Mucosa of rectum (tissue), 2 donors: ENCODE measurements at regions not wholly inside any gene's neighbourhood (a gene's known extent, or its start where the extent isn't known, plus 50 kb on each side); places are given as distances from the start of the nearest gene placed in this dataset.

Experiments
- H3K27ac ChIP-seq, 2 donors: one replicate each; pipeline ENCODE4 v1.7.0; 2013; ENCODE audit warnings: inconsistent platforms in 2 of 2, low read depth in 2 of 2, low read length in 2 of 2
- H3K27me3 ChIP-seq, 2 donors: one replicate each; pipeline ENCODE4 v1.7.0; 2013; ENCODE audit warnings: low read length in 2 of 2; ENCODE audit not compliant: control insufficient read depth in 2 of 2, insufficient read depth in 2 of 2
- H3K36me3 ChIP-seq, 2 donors: one replicate each; pipeline ENCODE4 v1.7.0; 2013; ENCODE audit warnings: low read length in 2 of 2; ENCODE audit not compliant: control insufficient read depth in 2 of 2, insufficient read depth in 2 of 2
- H3K4me1 ChIP-seq, 2 donors: one replicate each; pipeline ENCODE4 v1.7.0; 2013; ENCODE audit warnings: low read length in 2 of 2, mild to moderate bottlenecking in 1 of 2; ENCODE audit not compliant: control insufficient read depth in 2 of 2, insufficient read depth in 2 of 2
- H3K4me3 ChIP-seq, 2 donors: one replicate each; pipeline ENCODE4 v1.7.0; 2013; ENCODE audit warnings: low read length in 2 of 2
- H3K9ac ChIP-seq, 2 donors: one replicate each; pipeline ENCODE4 v1.7.0; 2013; ENCODE audit warnings: low read length in 2 of 2, low read depth in 1 of 2, mild to moderate bottlenecking in 1 of 2
- H3K9me3 ChIP-seq, 2 donors: one replicate each; pipeline ENCODE4 v1.7.0; 2013; ENCODE audit warnings: low read length in 2 of 2; ENCODE audit not compliant: control insufficient read depth in 2 of 2
- donor health status: healthy.
- donor health status: Normal muscosa, but diverticular disease.

GRCh38 chr3:41024031-41024836, 175.1 kb upstream of the CTNNB1 start:
- no peak overlapping the region for H3K4me3 ChIP-seq
- H3K4me1 ChIP-seq = no peaks in the 10 kb centered on the region
- no peaks in the 10 kb centered on the region for H3K27me3 ChIP-seq
- no peak overlapping the region for H3K27ac ChIP-seq
- no peaks in the 10 kb centered on the region for H3K36me3 ChIP-seq
- no peaks in the 10 kb centered on the region for H3K9me3 ChIP-seq
- H3K9ac ChIP-seq = no peak overlapping the region

- Histone ChIP-seq H3K4me1 (no peaks in the 10 kb centered on the region), H3K9me3 (no peaks in the 10 kb centered on the region), H3K9ac (no peak overlapping the region), H3K36me3 (no peaks in the 10 kb centered on the region), H3K27me3 (no peaks in the 10 kb centered on the region), H3K27ac (no peak overlapping the region), H3K4me3 (no peak overlapping the region)
These were observed 172.7 kb upstream of the CTNNB1 start for GRCh38 chr3:41026394-41027177.

- Histone ChIP-seq H3K36me3 (no peaks in the 10 kb centered on the region), H3K27me3 (no peaks in the 10 kb centered on the region), H3K4me1 (peaks cover 0 to 2% of the 10 kb centered on the region in 2 donors), H3K9me3 (no peaks in the 10 kb centered on the region), H3K4me3 (no peak overlapping the region), H3K27ac (no peak overlapping the region), H3K9ac (no peak overlapping the region)
These were observed 169.9 kb upstream of the CTNNB1 start for GRCh38 chr3:41029356-41029755.

- Histone ChIP-seq H3K36me3 (no peaks in the 10 kb centered on the region), H3K27ac (no peak overlapping the region)
These were observed 169.1 kb upstream of the CTNNB1 start for GRCh38 chr3:41030220-41030619.

DNA sequence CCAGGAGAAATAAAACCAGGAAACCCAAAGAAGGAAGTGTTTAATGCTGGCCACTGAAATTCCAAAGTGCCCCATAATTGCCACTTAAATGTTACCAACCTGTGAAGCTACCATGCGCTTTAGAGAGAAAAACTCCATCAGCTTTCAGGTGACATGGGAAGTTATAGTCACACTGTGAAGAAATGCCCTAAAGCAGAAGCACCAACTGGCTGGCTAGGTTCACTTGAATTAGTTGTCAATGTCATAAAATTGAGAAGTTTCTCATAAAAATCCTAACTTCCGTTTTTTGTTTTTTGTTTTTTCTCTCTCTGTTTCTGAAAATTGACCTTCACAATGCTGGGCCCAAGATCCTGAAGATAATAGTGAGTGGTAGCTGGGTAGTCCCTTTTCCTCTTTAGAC, 167.9 kb upstream of the CTNNB1 start:
- no peak overlapping the region for H3K9ac ChIP-seq
- peaks cover 0 to 5% of the 10 kb centered on the region in 2 donors for H3K4me1 ChIP-seq
- H3K27ac ChIP-seq = no peak overlapping the region
- H3K4me3 ChIP-seq = no peak overlapping the region
- H3K9me3 ChIP-seq = no peaks in the 10 kb centered on the region
- no peaks in the 10 kb centered on the region for H3K27me3 ChIP-seq
- H3K36me3 ChIP-seq = no peaks in the 10 kb centered on the region

More at GRCh38 chr3:41030220-41030619, 169.1 kb upstream of the CTNNB1 start:
- Histone ChIP-seq H3K9ac (no peak overlapping the region), H3K4me3 (no peak overlapping the region), H3K27me3 (no peaks in the 10 kb centered on the region), H3K4me1 (peaks cover 0 to 2% of the 10 kb centered on the region in 2 donors), H3K9me3 (no peaks in the 10 kb centered on the region)

DNA sequence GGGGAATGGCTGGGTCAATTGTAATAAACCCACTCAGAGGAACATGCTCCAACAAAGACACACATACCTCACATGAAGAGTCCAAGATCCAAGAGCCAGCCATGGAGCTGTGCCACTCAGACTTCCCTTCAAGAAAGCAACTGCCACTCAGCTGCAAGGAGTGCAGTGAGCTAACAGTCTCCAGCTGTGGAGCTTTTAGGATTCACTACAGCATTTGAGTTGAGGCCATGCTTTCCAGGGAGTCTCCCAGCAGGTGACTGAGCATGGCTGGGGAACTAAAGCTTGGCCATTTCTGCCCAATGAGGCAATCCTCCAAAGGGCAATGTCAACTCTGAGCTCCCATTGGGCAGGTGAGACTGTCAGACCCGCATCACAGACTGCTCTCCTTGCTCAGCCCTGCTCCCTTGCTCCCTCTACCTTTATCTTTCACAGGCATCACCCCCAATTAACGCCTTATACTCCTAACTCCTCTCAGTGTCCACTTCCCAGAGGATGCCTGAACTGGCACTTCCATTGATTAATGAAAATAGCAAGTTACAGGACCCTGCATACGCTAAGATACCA, 165.3 kb upstream of the CTNNB1 start:
- Histone ChIP-seq H3K27me3 (no peaks in the 10 kb centered on the region), H3K4me1 (peaks cover 0 to 5% of the 10 kb centered on the region in 2 donors), H3K4me3 (no peak overlapping the region), H3K27ac (no peak overlapping the region), H3K9me3 (no peaks in the 10 kb centered on the region), H3K9ac (no peak overlapping the region), H3K36me3 (no peaks in the 10 kb centered on the region)

GRCh38 chr3:41035456-41036022, 163.8 kb upstream of the CTNNB1 start:
- H3K4me3 ChIP-seq = no peak overlapping the region
- no peaks in the 10 kb centered on the region for H3K9me3 ChIP-seq
- no peaks in the 10 kb centered on the region for H3K36me3 ChIP-seq
- H3K27me3 ChIP-seq = no peaks in the 10 kb centered on the region
- H3K27ac ChIP-seq = no peak overlapping the region
- no peak overlapping the region for H3K9ac ChIP-seq
- peaks cover 0 to 5% of the 10 kb centered on the region in 2 donors for H3K4me1 ChIP-seq

- Histone ChIP-seq H3K36me3 (no peaks in the 10 kb centered on the region), H3K27ac (no peak overlapping the region), H3K4me1 (peaks cover 0 to 3% of the 10 kb centered on the region in 2 donors), H3K9ac (no peak overlapping the region), H3K27me3 (no peaks in the 10 kb centered on the region), H3K4me3 (no peak overlapping the region), H3K9me3 (no peaks in the 10 kb centered on the region)
These were observed 161.5 kb upstream of the CTNNB1 start for GRCh38 chr3:41037651-41038334.

DNA sequence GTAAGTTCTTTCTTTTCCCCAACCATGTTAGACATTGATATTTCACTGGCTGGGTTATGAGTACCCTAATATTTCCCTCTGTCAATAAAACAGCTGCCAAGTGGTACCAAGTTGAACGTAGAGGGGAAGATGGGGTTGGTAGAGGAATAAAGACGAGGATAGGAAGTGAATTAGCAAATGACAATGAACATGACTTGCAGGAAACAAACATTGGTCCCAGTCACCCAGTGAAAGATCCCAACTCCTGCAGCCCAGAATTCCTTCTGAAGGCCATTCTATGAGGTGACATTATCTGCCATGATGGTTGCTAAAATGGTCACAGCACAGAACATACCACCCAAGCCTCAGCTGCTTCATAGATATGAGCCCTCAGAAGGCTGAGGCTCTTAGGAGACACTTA, 159.0 kb upstream of the CTNNB1 start:
- H3K36me3 ChIP-seq = no peaks in the 10 kb centered on the region
- no peak overlapping the region for H3K4me3 ChIP-seq
- H3K4me1 ChIP-seq = peaks cover 0 to 2% of the 10 kb centered on the region in 2 donors
- H3K9me3 ChIP-seq = no peaks in the 10 kb centered on the region
- no peak overlapping the region for H3K9ac ChIP-seq
- H3K27me3 ChIP-seq = no peaks in the 10 kb centered on the region
- H3K27ac ChIP-seq = no peak overlapping the region
